Activated CD8-positive, alpha-beta T cell treated with anti-CD3 and anti-CD28 coated beads for 36 hours (primary cell): ENCODE measurements at regions not wholly inside any gene's neighbourhood (a gene's known extent, or its start where the extent isn't known, plus 50 kb on each side); places are given as distances from the start of the nearest gene placed in this dataset.

ENCODE experiments used
- ATAC-seq: fragments of 200-7000 bp; cut with Tn5 transposase; one replicate; pipeline ENCODE4 v1.10.0; 2021; ENCODE audit warnings: mild to moderate bottlenecking, moderate library complexity
- CTCF ChIA-PET: fragments of 350-600 bp; sonication (Branson Sonifier 250); formaldehyde crosslinking; loops from one replicate; lab custom pipeline; 2021; ENCODE audit warnings: antibody characterized with exemption; lab: Charles Lee
- POLR2A ChIA-PET: fragments of 350-600 bp; sonication (Branson Sonifier 250); formaldehyde crosslinking; loops from one replicate; lab custom pipeline; 2021; ENCODE audit warnings: antibody characterized with exemption; lab: Charles Lee
- DNase-seq: peaks from one replicate; pipeline ENCODE4 v3.0.0-alpha.2; 2020
- H3K27ac Mint-ChIP-seq: one replicate; pipeline ENCODE4 v1.8.0; 2021; ENCODE audit warnings: mild to moderate bottlenecking, mixed read lengths
- H3K27me3 Mint-ChIP-seq: one replicate; pipeline ENCODE4 v1.8.0; 2021; ENCODE audit warnings: mixed read lengths
- H3K36me3 Mint-ChIP-seq: one replicate; pipeline ENCODE4 v1.8.0; 2021; ENCODE audit warnings: low read depth, mixed read lengths
- H3K4me1 Mint-ChIP-seq: one replicate; pipeline ENCODE4 v1.8.0; 2021; ENCODE audit warnings: low read depth, mixed read lengths
- H3K4me3 Mint-ChIP-seq: one replicate; pipeline ENCODE4 v1.8.0; 2021; ENCODE audit warnings: mild to moderate bottlenecking, moderate library complexity, mixed read lengths
- H3K9me3 Mint-ChIP-seq: one replicate; pipeline ENCODE4 v1.8.0; 2021; ENCODE audit warnings: mixed read lengths
- CTCF ChIP-seq: fragments of 200-600 bp; IDR thresholded peaks from one replicate; pipeline ENCODE4 v1.8.0; 2022; ENCODE audit warnings: antibody characterized with exemption, mild to moderate bottlenecking
- intact Hi-C: fragments of 100-400 bp; cut with micrococcal nuclease; formaldehyde crosslinking; loops from one replicate; pipeline ENCODE4 v1.10.0; 2022

DNA sequence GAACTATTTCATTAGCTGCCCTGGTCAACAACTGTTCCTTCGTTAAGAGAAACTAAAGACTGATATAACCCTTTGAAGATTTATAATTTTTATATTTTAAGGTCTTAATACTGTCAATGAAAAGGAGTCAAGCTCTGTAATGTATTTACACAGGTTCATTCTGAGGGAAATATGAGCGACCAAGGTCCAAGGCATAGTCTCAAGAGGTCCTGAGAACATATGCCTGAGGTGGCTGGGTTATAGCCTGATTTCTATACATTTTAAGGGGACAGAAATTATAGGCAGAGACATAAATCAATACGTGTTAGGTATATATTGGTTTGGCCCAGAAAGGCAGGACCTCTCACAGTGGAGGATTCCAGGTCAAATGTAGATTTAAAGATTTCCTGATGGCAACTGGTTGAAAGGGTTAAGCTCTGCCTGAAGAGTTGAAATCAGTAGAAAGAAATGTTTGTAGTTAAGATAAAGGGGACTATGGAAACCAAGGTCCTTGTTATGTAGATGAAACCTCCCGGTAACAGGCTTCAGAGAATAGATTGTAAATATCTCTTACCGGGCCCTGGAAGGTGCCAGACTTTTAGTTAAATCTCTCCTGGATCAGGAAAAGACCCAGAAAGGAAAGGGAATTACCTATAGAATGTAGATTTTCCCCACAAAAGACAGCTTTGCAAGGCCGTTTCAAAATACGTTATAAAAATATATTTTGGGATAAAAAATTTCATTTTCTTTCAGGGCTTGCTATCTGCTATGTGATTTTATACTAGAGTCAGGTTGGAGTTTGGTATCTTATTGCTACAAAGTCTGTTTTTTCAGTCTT is 107.3 kb upstream of the PRLR start:
- DNase-seq (no peak), ATAC-seq (no peak)
- intact Hi-C loops = no loop called here
- peaks cover 6% of the 10 kb centered on the region for H3K27me3 Mint-ChIP-seq
- no peak overlapping the region for H3K27ac Mint-ChIP-seq
- H3K36me3 Mint-ChIP-seq = no peaks in the 10 kb centered on the region
- ChIA-PET CTCF (no interaction called here), POLR2A (no interaction called here)
- H3K4me3 Mint-ChIP-seq = no peak overlapping the region
- no peaks in the 10 kb centered on the region for H3K9me3 Mint-ChIP-seq
- no peak for TF ChIP-seq CTCF
- H3K4me1 Mint-ChIP-seq = no peaks in the 10 kb centered on the region

- Mint-ChIP-seq H3K36me3 (no peaks in the 10 kb centered on the region), H3K4me1 (no peaks in the 10 kb centered on the region), H3K9me3 (no peaks in the 10 kb centered on the region), H3K27me3 (peaks cover 6% of the 10 kb centered on the region), H3K4me3 (no peak overlapping the region), H3K27ac (no peak overlapping the region)
- intact Hi-C loops = no loop called here
- ChIA-PET POLR2A (no interaction called here), CTCF (no interaction called here)
- ATAC-seq (no peak), DNase-seq (no peak)
- no peak for TF ChIP-seq CTCF
Measured at GRCh38 chr5:35336230-35336629, 105.9 kb upstream of the PRLR start.

GRCh38 chr5:35335752-35336151 is 105.5 kb upstream of the PRLR start:
- CTCF ChIA-PET = no interaction called here
- no peak for DNase-seq
- no peak for TF ChIP-seq CTCF
- POLR2A ChIA-PET = no interaction called here
- H3K36me3 Mint-ChIP-seq = no peaks in the 10 kb centered on the region
- H3K27me3 Mint-ChIP-seq = peaks cover 6% of the 10 kb centered on the region
- no peaks in the 10 kb centered on the region for H3K9me3 Mint-ChIP-seq
- no peak for ATAC-seq
- H3K4me3 Mint-ChIP-seq = no peak overlapping the region
- intact Hi-C loops = no loop called here
- no peaks in the 10 kb centered on the region for H3K4me1 Mint-ChIP-seq
- H3K27ac Mint-ChIP-seq = no peak overlapping the region

GRCh38 chr5:35333366-35333765 is 103.1 kb upstream of the PRLR start:
- H3K4me3 Mint-ChIP-seq = no peak overlapping the region
- no peaks in the 10 kb centered on the region for H3K9me3 Mint-ChIP-seq
- H3K27me3 Mint-ChIP-seq = peaks cover 2% of the 10 kb centered on the region
- no peak for TF ChIP-seq CTCF
- DNase-seq (no peak), ATAC-seq (no peak)
- POLR2A ChIA-PET = no interaction called here
- no peak overlapping the region for H3K27ac Mint-ChIP-seq
- H3K36me3 Mint-ChIP-seq = no peaks in the 10 kb centered on the region
- CTCF ChIA-PET = interaction anchor here (0.6 to 1.2 kb wide), 2 partner anchors 123 to 318 kb away, joined by 3 read pairs; no protein-coding TSS in a partner anchor
- no peaks in the 10 kb centered on the region for H3K4me1 Mint-ChIP-seq
- intact Hi-C loops = no loop called here
